GM12864 (cell line): ENCODE measurements at regions not wholly inside any gene's neighbourhood (a gene's known extent, or its start where the extent isn't known, plus 50 kb on each side); places are given as distances from the start of the nearest gene placed in this dataset.

Experiments
- DNase-seq: peaks from one replicate; pipeline ENCODE4 v3.0.0-alpha.2; 2011; ENCODE audit warnings: low read depth
- H3K4me3 ChIP-seq: 2 replicates; pipeline ENCODE4 v1.5.1; 2011; ENCODE audit warnings: mild to moderate bottlenecking, low read depth, low read length, control low read depth
- CTCF ChIP-seq: IDR thresholded peaks from 2 replicates; pipeline ENCODE4 v1.5.1; 2011; ENCODE audit warnings: low read depth, mild to moderate bottlenecking, moderate library complexity, low read length, control low read depth, inconsistent platforms; ENCODE audit errors: missing control alignments

GRCh38 chr9:105178076-105178475, 66.4 kb upstream of the SLC44A1 start:
- no peak overlapping the region for H3K4me3 ChIP-seq
- no peak for DNase-seq
- no peak for TF ChIP-seq CTCF

- no peak overlapping the region for H3K4me3 ChIP-seq
- no peak for TF ChIP-seq CTCF
- no peak for DNase-seq
These were observed 56.7 kb upstream of the SLC44A1 start for GRCh38 chr9:105187781-105188180.

GRCh38 chr9:105188746-105189145, 55.7 kb upstream of the SLC44A1 start:
- TF ChIP-seq CTCF = peak; percentile 12
- no peak for DNase-seq
- H3K4me3 ChIP-seq = no peak overlapping the region

- no peak for TF ChIP-seq CTCF
- DNase-seq = peak; percentile 46
- no peak overlapping the region for H3K4me3 ChIP-seq
These were observed 52.8 kb upstream of the SLC44A1 start for GRCh38 chr9:105191508-105192121.

DNA sequence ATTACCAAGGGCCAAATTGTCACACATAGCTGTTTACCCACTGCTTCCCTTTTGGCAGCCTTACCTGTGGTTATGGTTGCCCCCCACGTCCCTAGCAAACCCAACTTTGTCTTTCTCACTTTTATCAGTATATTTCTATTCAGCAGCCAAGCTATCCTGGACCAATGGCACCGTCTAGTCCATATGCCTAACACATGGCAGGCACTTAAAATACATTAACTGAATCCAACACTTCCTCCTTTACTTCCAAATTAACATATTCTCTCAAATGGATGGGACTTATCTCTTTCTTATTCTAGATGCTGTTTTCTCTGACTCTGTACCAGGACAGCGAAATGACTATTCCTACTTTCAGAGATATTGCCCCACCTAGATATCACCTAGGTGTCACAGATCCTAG, 50.9 kb upstream of the SLC44A1 start:
- no peak for DNase-seq
- no peak overlapping the region for H3K4me3 ChIP-seq
- TF ChIP-seq CTCF = no peak

DNA sequence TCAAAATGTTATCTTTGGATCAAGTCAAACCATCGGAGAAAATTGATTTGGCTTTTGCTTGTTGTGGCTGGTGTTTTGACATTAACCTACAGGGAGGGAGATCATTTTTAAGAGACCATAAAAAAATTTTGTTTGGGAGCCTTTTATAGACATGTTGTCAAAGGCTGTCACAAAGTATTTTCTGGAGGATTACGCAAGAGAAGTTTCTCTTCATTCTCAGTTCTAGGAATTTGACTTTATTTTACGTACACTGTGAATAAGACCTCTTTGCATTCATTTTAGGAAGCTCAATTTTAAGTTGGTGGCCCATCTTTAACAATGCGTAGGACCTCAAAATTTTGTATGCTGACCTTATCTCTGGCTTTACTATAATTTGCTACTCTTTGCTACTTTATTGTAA, 50.2 kb upstream of the SLC44A1 start:
- TF ChIP-seq CTCF = no peak
- DNase-seq = no peak
- H3K4me3 ChIP-seq = no peak overlapping the region
